Retina (tissue), 1 donor: ENCODE measurements at regions not wholly inside any gene's neighbourhood (a gene's known extent, or its start where the extent isn't known, plus 50 kb on each side); places are given as distances from the start of the nearest gene placed in this dataset.
"Not testable (repeated sequence)": the region's sequence is repeated elsewhere in the genome, so short reads cannot be mapped to it uniquely, and the experiment has no call there.

ENCODE experiments used
- DNase-seq: peaks from one replicate; pipeline ENCODE4 v3.0.0-alpha.2; 2016

DNA sequence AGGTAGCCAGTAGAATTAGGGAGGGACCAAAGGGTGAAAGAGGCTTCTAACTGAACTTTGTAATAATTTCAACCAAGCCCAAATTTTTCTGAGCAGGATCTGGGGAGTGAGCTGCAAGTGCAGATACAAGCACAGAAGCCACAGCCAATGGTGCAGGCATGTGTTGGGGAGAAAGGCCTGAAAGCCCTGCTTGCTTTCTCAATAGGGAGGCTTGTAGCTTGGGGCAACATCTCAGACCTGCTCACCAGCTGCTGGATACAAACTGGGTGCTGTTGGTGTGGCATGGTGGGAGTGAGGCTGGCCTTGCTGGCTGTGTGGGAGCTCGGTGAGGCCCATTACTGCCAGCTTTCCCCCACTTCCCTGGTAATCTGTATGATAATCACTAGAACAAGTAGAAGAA lies 688.5 kb upstream of the SEMA3D start:
- no peak for DNase-seq

DNA sequence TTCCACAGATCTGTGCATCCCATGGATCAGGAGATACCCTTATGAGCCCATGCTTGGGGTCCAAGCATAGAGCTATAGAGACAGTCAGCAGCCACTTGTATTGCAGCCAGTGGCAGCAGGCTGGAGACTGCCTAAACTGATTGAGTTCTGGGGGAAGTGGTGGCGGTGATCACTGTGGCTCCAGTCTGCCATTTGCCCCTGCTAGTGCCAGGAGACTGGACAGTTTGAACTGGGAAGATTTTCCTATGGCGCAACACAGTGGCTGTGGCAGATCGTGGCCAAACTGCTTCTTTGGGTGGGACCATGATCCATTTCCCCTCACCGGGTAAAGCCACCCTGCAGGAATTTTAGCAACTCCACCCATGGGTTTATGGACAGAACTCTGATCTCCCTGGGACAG lies 679.7 kb upstream of the SEMA3D start:
- DNase-seq, result no peak

DNA sequence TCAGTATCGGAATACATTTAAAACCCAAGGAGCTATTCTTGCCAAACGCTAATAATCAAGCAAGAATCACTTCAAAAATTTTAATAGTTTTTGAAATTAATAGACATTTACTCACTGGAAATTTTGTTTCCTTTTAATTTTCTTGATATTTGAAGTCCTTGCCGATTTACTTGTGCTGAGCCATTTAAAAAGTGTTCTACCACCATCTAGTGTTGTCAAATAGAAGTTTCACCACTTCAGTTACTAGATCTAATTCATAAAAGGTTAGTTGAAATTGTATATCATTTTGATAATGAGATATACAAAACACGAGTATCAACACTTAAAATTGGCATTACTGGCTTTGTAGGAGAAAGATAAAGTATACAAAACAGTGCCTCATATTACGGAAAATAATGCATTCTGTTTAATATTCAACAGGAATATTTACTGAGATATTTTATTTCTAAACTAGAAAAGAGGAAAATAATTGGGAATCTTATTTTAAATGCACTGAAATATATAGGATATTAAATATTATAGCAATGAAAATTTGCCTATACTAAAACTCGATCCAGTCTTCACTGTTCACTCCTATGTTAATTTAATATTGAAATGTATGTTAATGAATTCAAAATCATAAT lies 664.8 kb upstream of the SEMA3D start:
- no peak for DNase-seq

DNA sequence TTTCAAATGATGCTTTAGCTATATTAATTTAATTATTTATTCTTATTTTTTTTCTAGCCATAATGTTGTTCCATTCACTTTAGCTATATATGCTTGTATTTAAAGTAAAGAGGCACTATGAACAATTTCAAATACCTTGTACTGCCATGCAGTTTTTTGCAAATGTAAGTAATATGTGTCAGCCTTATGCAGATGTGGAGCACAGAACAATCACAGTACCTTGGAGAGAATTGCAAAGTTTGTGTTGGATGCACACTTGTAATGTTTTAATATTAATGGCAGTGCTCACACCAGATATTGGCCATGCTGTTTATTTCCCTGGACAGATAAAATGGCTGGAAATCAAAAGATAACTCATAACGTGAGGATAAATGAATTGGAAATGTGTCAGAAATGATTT lies 663.5 kb upstream of the SEMA3D start:
- no peak for DNase-seq

DNA sequence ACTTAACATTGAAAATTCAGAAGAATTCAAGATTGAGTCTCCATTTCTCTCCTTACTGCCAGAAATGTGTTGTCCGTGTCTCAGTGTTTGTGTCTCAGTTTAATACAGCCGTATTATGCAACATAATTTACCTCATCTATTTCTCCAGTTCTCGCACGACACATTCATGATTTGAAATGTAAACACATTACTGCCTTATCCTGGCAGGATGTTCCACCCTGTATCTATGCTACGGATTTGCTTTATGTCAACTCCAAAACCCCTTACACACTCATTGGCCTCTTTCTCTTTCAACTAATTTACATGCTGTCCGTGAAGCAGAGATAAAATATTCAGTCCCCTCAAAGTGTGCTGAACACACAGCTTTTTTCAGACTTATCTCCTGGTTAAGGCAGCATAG lies 653.7 kb upstream of the SEMA3D start:
- DNase-seq, result no peak

DNA sequence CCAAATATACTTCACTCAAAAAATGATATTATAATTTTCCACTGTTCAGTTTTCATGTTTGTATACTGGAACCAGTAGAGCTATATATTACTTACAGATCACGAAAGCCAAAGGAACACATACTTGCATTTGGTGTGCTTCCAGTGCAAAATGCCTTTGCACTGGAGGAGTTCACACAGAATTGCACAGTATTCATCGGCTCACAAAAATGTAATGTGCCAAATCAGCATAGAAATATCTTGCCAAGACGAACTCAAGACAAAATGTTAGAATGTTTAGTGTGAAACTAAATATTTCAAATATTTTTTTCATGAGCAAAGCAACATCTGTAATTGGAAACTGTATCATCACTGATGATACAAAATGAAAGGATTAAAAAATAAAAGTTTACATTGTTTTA lies 646.2 kb upstream of the SEMA3D start:
- DNase-seq, result no peak

DNA sequence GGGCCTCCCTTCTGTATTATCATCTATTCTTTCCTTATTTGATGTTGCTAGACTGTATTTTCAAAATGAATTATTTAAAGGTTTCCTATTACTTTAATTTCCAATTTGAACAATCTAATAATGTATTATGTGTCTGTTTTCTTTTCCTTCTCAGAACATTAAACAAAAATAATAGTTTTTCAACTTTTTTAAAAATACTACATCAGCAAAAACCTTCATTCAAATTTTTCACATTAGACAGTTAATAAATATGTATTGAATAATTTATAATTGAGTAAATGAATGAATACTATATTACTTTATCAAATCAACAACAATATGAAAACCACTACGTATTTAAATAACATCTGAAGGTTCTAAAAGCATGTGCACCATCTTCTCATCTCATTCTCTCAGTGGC lies 644.1 kb upstream of the SEMA3D start:
- DNase-seq, result no peak

DNA sequence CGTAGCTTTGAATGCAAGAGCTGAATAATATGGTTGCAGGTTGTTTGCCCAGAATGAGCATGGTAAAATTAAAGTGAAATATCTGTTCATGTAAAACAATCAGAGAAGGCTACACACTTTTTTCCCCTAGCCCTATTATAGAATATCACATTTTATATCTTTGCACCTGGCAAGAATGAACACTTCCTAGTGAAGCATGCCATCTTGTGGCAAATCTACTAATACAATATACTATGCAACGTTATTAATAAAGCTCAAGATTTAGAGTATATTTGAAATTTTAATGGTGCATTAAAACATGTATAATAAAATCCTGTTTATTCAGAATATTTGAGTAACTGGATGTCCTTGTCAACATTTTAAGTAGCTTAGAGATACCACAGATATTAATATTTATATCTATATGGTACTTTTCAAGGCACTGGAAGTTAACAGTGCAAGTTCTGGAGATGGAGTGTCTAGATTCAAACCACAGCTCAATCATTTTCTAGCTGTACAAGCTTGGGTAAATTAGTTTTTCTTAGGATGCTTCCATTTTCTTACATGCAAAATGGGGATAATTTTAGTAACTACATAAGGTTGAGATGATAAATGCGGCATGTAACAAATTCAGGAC lies 643.1 kb upstream of the SEMA3D start:
- peak; percentile 8 for DNase-seq

DNA sequence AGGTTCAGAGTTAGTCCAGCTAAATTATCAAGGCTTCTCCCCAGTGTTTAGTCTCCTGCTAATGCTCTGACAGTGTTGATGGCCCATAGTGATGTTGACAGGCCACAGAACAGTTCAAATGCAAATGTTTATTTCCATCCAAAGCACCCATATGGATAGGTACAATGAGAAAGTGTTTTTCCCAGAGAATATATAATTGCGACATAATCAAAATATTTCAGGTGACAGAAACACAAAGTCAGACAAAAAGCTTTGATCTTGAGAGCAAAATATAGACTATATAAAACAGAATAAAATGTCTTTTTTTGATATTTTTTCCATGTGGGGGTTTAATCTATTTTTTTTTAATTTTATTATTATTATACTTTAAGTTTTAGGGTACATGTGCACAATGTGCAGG lies 642.3 kb upstream of the SEMA3D start:
- DNase-seq, result no peak

DNA sequence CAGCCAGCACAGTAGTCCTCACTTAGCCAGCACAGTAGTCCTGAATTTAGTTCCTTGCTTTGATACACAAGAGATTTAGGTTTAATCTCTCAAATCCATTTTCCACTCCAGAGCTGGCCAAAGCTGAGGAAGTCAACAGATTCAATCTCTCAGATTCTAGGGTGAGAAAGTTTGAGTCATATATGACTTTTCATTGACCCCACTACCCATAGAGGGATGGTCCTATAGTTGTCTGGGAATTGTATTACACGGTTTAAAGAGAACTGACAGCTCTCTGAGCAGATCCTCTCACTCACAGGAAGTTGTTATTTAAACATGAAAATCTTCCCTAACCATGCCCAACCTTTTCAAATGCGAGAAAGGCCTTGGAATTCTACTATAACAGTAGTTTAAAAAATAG lies 641.8 kb upstream of the SEMA3D start:
- no peak for DNase-seq

DNA sequence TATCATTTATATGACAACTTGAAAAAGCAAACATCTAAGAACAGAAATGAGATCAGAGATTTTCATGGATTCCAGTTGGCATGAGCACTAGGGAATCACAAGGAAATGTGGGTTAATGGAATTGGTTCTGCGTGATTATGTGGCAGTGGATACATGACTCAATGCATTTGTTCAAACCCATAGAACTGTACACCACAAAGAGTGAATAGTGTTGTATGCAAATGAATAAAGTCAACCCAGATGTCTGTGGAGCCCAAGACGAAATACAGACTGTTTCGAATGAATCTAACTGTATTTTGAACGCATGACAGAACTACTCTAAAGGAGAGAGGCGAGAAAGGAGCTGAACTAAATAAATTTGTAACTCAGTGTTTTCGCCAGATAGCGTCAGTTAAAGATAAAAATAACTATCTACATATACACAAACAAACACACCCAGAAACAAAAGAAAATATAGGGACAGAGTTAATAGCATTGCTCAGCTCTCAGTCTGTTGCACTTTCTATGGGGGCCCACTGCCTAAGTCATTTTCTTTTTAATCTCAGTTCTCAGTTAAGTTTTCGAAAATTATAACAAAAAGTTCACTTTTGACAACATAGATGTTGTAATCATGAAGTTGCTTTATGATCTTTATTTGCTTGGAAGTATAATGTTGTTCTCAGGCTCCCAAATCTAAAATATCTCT lies 636.7 kb upstream of the SEMA3D start:
- no peak for DNase-seq

DNA sequence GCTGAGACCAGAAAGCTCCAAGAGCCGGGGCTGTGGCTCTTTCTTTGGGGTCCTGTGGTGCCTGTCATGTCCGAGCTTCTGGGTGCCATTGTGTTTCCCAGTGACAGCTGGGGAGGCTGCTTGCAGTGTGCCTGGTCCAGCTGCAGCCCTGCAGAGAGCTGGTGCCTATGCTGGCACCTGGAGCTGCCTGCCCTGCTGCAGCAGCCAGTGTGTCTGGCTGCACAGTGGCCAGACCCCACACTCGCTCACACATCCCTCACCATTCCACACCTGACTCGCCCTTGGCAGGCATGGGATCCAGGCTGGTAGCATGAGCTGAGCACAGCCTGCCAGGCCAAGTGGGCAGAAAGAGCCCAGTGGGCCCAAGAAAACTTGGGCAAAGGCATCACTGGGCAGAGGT lies 635.1 kb upstream of the SEMA3D start:
- DNase-seq, result no peak

DNA sequence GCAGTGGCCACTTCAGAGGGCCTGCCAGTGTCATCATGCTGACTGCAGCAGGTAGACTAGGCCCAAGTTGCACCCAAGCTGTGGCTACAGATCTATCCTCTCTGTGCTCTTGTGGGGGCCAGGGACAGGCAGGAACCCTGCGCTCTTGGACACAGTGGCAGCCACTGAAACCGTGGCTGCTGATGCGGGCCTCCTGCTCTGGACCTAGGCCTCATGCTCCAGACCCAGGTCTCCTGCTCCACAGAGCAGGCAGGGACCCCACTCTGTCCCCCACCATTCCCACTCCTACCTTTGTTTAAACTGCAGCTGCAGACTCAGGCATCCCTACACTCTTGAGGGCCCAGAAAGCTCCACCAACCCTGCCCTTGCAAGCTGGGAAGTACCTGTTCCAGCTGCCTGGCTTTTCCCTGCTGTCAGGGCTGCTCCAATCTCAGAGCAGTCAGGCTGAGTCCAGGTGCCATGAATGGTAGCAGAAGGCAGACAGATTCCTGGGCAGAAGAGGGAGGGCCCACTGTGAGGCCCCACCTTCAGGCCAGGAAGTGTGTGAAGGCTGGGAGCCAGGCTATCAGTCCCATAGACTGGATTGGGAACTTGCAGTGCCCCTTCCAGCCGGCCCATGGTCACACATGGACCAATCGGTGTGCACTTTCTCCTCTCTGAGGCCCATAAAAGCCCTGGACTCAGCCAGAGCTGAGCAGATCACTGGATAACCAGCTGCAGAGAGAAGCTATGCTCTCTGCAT lies 634.0 kb upstream of the SEMA3D start:
- DNase-seq, result no peak

DNA sequence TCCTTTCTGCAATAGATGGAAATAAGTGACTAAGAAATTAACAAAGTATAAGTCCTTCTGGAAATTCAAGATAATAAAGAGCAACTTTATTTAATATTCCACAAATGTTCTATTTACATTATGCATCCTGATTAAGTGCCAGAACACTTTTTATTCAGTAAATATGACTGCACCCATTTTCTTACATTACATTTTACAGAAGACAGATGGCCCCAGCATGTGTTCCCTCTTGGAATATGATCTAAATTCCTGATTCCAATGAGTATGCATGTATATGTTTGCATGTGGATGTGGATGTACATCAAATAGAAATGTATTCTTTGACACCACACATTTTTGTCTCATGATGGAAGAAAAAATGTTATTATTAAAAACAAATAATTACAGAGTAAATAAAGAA lies 628.7 kb upstream of the SEMA3D start:
- no peak for DNase-seq

DNA sequence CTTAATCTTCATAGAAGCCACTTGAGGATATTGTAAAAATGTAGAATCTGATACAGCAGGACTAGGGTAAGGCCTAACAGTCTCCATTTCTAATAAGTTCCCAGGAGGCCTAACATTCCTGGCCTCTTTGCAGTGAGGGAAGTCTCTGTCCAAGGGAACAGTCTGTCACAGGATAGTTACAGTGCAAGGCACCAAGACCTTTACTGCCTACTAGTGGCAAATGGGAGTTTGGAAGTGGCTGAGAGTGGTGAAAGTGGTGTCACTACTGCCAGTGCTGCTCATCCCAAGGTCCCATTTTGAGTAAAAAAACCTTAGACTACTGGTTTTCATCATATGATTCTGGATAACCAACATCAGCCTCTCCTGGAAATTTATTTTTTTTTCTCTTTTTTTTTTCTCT lies 619.5 kb upstream of the SEMA3D start:
- DNase-seq, result no peak

DNA sequence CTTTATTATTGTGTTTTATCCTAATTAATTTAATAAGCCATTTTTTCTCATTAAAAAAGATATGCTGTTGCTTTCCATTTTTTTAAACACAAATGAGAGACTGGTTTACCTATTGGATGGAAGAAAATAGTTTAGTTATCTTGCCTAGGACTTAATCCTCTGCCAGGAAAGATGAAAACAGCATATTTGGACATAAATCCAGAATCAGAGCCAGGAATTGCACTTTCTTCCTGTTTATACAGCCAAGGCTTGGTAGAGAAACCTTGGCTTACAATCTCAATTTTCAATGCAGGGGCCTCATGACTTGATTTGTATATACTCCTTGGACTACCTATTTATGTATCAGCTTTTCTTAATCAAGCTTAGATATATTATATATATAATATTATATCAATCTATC lies 618.8 kb upstream of the SEMA3D start:
- DNase-seq, result no peak

DNA sequence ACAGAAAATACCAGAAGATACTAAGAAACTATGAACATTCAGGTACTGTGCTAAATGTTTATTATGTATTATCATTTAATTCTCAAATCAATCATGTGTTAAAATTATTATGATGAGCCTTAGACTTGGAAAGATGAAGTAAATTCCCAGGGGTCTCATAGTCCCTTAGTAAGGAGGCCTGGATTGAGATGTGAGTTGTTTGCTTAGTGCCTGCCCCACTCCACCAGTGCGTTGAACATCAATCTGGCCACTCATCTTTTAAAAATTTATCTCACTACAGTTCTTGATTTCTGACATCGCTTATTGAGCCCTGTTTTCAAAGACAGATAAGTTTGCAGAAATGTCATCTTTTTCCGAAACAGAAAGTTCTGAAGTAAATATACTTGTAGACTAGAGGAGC lies 618.4 kb upstream of the SEMA3D start:
- no peak for DNase-seq

DNA sequence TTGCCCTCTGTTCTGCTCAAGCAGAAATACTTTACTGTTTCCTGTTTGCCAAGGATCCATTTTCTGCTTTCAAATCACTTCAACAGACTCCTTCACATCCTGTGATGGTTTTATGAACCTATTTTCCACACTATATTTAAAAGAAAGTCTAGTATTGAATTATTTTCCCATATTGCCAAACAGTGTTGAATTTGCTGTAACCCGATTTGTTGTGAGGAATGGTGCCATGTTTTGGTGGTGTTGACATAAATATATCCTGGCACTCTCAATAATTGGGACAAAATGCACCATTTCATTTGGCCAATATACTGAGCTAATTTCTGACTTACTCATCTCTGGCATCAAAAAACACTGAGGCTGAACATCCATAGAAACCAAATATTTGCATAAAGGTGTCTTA lies 615.4 kb upstream of the SEMA3D start:
- no peak for DNase-seq

DNA sequence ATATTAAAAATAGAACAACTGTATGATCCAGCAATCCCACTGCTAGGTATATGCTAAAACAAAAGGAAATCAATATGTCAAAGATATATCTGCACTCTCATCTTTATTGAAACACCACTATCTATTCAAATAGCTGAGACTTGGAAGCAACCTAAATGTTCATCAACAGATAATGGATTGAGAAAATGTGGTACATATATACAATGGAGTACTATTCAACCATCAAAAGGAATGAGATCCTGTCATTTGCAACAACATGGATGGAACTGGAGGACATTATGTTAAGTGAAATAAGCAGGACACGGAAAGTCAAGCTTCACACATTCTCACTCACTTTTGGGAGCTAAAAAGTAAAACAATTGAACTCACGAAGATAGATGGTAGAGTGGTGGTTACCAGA lies 610.1 kb upstream of the SEMA3D start:
- DNase-seq, result no peak

DNA sequence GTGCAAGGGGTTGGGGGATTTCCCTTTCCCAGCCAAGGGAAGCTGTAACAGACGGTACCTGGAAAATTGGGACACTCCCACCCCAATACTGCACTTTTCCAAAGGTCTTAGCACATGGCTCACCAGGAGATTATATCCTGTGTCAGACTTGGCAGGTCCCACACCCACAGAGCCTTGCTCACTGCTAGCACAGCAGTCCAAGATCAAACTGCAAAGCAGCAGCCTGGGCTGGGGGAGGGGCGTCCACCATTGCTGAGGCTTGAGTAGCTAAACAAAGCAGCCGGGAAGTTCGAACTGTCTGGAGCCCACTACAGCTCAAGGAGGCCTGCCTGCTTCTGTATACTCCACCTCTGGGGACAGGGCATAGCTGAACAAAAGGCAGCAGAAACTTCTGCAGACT lies 604.2 kb upstream of the SEMA3D start:
- DNase-seq, result not testable (repeated sequence)

DNA sequence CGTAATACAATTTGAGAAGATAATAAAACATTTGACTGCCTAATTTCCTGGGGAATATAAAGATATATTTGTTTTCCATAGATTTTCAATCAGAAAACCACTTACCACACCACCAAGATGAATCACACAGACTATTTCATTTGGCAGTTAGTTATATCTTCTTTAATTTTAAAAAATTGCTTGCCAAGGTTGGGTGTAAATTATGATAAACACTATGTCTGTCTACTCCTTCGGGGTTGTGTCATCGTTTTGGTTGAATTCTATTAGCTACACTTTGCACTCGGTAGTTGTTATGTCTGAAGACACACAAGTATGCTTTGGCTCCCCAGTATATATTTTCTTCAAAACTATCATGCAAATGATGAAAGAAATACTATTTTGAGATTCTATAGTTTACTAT lies 594.8 kb upstream of the SEMA3D start:
- no peak for DNase-seq

DNA sequence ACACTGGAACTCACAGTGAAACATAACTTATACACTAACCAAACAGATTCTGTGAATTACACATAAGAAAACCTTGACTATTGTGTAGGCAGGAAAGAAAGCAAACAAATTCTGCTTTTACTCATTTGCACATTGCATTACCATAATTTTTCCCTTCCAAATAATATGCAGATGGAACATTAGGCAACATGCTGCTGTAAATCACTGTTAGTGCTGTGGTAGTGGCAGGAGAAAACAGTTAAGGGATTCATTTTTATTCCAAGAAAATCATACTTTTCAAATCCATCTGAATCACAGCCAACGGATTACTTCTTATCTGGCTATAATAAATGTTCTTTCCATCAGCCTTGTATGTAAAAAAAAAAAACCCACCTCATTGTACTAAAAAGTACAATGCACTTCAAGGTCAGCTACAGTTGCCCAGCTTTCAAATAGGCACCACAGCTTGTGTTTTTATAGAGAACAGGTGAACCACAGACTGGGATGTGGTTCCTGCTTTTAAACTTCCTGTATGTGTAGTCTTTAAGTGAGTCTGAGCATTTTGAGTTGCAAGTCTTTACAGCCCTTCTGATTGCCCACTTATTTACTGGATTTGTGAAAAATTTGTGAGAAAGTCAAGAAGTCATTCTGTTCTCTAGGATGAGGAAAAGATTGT lies 590.0 kb upstream of the SEMA3D start:
- no peak for DNase-seq

DNA sequence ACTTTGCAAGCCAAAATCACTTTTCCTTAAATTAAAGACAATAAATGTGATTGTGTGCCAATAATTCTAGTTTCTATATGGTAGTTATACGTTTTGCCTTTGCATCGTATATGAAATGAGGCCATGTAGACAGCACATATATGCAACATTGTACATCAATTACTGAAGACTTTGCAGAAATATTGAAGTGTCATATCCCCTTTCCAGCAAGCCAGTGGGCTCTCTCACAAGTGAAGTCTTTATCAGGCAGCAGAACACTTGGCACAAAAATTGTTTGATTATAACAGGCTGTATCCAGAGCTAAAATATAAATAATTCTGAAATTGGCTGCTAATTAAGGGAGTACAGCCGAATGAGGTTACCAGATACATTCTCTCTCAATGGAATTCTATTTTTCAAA lies 588.6 kb upstream of the SEMA3D start:
- no peak for DNase-seq

DNA sequence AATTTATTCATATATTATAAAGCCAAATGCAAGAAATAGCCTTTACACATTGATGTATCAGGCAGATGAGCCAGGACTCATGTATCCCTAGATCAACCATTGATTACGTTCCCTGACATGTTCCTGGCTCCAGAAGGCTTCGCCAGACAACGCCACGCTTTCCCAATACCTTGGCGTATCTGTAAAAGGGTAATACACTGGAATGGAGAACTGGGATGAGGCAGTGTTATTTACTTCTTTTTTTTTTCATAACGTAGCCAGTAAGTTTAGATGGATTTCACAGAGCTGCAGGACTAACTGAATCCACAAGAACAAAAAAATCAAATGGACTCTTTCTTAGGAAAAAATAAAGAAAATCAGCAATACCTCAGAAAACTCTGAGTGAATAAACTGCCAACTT lies 588.1 kb upstream of the SEMA3D start:
- DNase-seq, result no peak
